ENCODE measurements at regions not wholly inside any gene's neighbourhood (a gene's known extent, or its start where the extent isn't known, plus 50 kb on each side); places are given as distances from the start of the nearest gene placed in this dataset.

- Mint-ChIP-seq H3K4me1 (ENCODE audit: unreplicated experiment) (peaks cover 11% of the 10 kb centered on the region), H3K9me3 (peaks cover 4% of the 10 kb centered on the region), H3K27ac (peak overlapping the region; percentile 71), H3K36me3 (no peaks in the 10 kb centered on the region), H3K4me3 (peak overlapping the region; percentile 23), H3K27me3 (no peaks in the 10 kb centered on the region)
- no peak for DNase-seq (ENCODE audit: extremely low spot score, unreplicated experiment)
- TF ChIP-seq, protein P1, sequence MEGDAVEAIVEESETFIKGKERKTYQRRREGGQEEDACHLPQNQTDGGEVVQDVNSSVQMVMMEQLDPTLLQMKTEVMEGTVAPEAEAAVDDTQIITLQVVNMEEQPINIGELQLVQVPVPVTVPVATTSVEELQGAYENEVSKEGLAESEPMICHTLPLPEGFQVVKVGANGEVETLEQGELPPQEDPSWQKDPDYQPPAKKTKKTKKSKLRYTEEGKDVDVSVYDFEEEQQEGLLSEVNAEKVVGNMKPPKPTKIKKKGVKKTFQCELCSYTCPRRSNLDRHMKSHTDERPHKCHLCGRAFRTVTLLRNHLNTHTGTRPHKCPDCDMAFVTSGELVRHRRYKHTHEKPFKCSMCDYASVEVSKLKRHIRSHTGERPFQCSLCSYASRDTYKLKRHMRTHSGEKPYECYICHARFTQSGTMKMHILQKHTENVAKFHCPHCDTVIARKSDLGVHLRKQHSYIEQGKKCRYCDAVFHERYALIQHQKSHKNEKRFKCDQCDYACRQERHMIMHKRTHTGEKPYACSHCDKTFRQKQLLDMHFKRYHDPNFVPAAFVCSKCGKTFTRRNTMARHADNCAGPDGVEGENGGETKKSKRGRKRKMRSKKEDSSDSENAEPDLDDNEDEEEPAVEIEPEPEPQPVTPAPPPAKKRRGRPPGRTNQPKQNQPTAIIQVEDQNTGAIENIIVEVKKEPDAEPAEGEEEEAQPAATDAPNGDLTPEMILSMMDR (conservative IDR thresholded peaks at IDR 0.05) = no peak
Measured at GRCh38 chr5:113897748-113898147, 384.3 kb downstream of the YTHDC2 start.

DNA sequence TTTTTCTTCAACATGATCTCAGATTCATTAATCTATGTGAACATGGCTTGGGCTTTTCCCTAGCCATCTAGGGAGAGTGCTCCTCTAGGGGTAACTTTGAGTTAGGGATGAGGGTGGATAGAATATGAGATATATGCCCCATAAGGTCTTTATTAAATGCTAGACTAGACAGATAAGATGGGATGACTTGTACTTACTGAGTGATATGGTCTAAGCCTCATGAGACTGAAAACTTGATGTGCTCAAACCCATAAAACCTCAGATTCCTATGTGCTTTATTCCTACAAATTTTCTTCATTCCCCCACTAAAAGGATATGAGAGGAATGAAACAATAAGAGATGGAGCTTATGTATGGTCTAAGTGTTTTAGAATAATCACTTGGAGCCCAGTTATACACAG, 386.6 kb downstream of the YTHDC2 start:
- no peaks in the 10 kb centered on the region for H3K27me3 Mint-ChIP-seq
- no peak overlapping the region for H3K4me3 Mint-ChIP-seq
- DNase-seq (ENCODE audit: extremely low spot score, unreplicated experiment) = no peak
- TF ChIP-seq, protein P1 (conservative IDR thresholded peaks at IDR 0.05) = no peak
- peak overlapping the region; percentile 7 for H3K27ac Mint-ChIP-seq
- H3K36me3 Mint-ChIP-seq = no peaks in the 10 kb centered on the region
- peaks cover 12% of the 10 kb centered on the region for H3K4me1 Mint-ChIP-seq (ENCODE audit: unreplicated experiment)
- H3K9me3 Mint-ChIP-seq = peaks cover 4% of the 10 kb centered on the region

GRCh38 chr5:113900816-113901215, 387.3 kb downstream of the YTHDC2 start:
- Mint-ChIP-seq H3K27me3 (no peaks in the 10 kb centered on the region), H3K36me3 (no peaks in the 10 kb centered on the region), H3K9me3 (peaks cover 4% of the 10 kb centered on the region), H3K27ac (peak overlapping the region; percentile 7), H3K4me3 (no peak overlapping the region), H3K4me1 (ENCODE audit: unreplicated experiment) (peaks cover 12% of the 10 kb centered on the region)
- TF ChIP-seq, protein P1 (conservative IDR thresholded peaks at IDR 0.05) = no peak
- DNase-seq (ENCODE audit: extremely low spot score, unreplicated experiment) = no peak

DNA sequence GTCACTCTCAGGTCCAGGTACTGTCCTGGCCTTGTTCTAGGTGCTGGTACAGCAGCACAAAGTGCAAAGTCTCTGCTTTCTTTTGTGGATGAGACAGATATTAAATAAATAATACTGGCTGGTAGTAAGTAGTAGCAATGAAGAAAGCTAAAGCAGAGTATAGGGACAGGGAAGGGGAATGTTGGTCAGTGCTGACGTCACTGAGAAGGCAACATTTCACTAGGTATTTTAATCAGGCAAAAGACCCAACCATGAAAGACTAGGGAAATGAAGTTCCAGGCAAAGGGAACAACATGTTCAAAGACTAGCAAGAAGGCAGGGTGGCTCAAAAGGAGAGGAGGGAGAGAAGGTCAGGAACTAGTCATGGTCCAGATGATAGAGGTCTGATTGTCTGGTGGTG, 388.2 kb downstream of the YTHDC2 start:
- H3K9me3 Mint-ChIP-seq = peaks cover 4% of the 10 kb centered on the region
- H3K27ac Mint-ChIP-seq = peak overlapping the region; percentile 21
- TF ChIP-seq, protein P1 (conservative IDR thresholded peaks at IDR 0.05) = no peak
- DNase-seq (ENCODE audit: extremely low spot score, unreplicated experiment) = no peak
- no peaks in the 10 kb centered on the region for H3K36me3 Mint-ChIP-seq
- peaks cover 12% of the 10 kb centered on the region for H3K4me1 Mint-ChIP-seq (ENCODE audit: unreplicated experiment)
- H3K4me3 Mint-ChIP-seq = no peak overlapping the region
- H3K27me3 Mint-ChIP-seq = no peaks in the 10 kb centered on the region

- H3K36me3 Mint-ChIP-seq = no peaks in the 10 kb centered on the region
- TF ChIP-seq, protein P1 (conservative IDR thresholded peaks at IDR 0.05) = no peak
- H3K4me1 Mint-ChIP-seq (ENCODE audit: unreplicated experiment) = peaks cover 12% of the 10 kb centered on the region
- no peak for DNase-seq (ENCODE audit: extremely low spot score, unreplicated experiment)
- H3K4me3 Mint-ChIP-seq = peak overlapping the region; percentile 1
- H3K27me3 Mint-ChIP-seq = no peaks in the 10 kb centered on the region
- peak overlapping the region; percentile 77 for H3K27ac Mint-ChIP-seq
- H3K9me3 Mint-ChIP-seq = peaks cover 4% of the 10 kb centered on the region
Measured at GRCh38 chr5:113902917-113903660, 389.6 kb downstream of the YTHDC2 start.
